ENCODE measurements at regions not wholly inside any gene's neighbourhood (a gene's known extent, or its start where the extent isn't known, plus 50 kb on each side); places are given as distances from the start of the nearest gene placed in this dataset.
A peak's percentile ranks its signal among the peaks of the same experiment; 100 is the strongest.
"Not testable (repeated sequence)": the region's sequence is repeated elsewhere in the genome, so short reads cannot be mapped to it uniquely, and the experiment has no call there.

DNA sequence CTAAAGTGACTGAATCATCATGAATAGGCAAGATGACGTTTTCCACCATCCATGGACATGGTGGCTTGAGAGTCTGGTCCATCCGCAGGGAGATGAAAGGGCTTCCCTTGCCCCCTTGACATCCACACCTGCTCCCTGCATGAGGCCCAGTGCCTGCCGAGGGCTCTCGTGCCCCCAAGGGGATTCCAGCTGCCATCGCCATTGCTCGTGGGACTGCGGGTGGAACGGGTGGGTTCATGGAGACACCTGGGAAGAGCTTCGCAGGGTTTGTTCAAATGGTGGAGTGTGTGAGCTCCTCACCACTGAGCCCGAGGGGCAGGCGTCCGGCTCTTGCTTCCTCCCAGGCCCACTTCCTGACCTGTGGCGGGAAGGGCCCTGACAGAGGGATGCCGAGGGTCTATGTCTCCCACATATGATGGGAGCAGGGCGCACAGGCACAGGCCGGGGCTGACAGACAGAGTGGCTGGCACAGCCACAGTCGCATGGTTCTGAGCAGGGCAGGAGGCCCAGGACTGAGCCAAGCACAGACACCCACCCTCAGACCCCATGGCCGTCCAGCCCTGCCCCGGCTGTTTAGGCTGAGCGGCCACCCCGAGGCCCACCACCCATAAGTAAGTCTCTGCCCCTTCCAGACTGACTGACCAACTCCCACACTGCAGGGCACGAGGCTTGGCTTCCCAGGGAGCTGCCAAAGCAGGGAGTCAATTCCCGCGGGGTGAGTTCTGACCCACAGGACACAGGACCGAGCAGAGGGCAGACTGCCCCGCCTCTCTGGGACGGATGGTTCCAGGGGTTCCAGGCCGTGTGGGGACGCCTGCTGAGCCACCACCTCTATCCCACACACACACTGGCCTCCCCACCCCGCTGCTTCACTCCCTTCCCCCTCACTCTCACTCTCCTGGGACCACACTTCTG, 70.0 kb upstream of the PPP1R26 start:
- DNase-seq (ENCODE audit: low read depth), result no peak

- DNase-seq (ENCODE audit: low read depth), result no peak
Measured at GRCh38 chr9:135410421-135410820, 69.2 kb upstream of the PPP1R26 start.

DNA sequence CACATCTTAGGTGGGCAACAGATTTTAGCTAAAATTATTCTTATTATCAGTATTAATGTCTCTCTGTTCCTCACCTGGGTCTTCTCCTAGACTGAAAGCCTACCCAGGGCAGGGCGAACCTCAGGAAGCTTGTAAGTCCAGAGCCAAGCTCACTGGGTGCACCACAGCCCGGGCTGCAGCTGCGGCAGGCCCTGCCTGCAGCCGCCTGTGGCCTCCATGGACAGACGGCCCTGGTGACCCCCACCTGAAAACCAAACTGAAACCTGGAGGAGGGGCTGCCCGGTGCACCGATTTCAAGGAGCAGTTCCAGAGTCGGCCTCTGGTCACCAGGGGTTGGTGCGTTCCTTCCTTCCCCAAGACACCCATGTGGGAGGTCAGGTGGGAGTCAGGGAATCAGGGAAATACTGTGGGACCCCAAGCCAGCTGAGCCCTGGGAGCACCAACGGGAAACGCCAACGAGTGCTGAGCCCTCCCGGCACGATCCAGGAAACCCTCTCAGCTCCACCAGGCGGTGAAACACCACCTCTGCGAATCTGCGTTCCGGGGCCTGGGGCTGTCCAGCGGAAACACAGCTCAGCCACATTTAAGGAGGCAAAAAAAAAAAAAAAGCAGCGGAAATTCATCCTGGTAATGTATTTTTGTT, 68.6 kb upstream of the PPP1R26 start:
- no peak for DNase-seq (ENCODE audit: low read depth)

- not testable (repeated sequence) for DNase-seq (ENCODE audit: low read depth)
Measured at GRCh38 chr9:135411605-135412004, 68.0 kb upstream of the PPP1R26 start.

- DNase-seq (ENCODE audit: low read depth), result peak; percentile 23
Measured at GRCh38 chr9:135412315-135413085, 67.1 kb upstream of the PPP1R26 start.

- DNase-seq (ENCODE audit: low read depth), result no peak
Measured at GRCh38 chr9:135413086-135413375, 66.6 kb upstream of the PPP1R26 start.

GRCh38 chr9:135413461-135413860, 66.1 kb upstream of the PPP1R26 start:
- DNase-seq (ENCODE audit: low read depth), result no peak

- no peak for DNase-seq (ENCODE audit: low read depth)
Measured at GRCh38 chr9:135414293-135414692, 65.3 kb upstream of the PPP1R26 start.

DNA sequence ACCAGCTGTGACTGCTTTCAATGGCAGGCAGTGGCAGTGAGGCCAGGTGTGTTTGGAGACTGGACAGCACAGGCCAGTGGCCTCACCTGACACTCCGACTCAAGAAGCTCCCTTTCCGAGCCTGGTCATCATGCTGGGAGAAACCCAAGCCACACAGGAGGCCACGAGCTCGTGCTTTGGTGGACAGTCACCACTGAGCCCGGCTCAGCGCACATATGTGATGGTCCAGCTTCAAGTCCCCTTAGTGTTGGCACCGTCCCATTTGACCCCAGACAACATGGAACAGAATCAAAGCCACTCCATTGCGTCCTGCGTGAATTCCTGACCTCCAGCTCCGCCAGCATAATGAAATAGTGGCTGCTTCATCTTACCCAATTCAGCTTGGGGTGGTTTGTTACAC, 64.0 kb upstream of the PPP1R26 start:
- DNase-seq (ENCODE audit: low read depth), result no peak

DNA sequence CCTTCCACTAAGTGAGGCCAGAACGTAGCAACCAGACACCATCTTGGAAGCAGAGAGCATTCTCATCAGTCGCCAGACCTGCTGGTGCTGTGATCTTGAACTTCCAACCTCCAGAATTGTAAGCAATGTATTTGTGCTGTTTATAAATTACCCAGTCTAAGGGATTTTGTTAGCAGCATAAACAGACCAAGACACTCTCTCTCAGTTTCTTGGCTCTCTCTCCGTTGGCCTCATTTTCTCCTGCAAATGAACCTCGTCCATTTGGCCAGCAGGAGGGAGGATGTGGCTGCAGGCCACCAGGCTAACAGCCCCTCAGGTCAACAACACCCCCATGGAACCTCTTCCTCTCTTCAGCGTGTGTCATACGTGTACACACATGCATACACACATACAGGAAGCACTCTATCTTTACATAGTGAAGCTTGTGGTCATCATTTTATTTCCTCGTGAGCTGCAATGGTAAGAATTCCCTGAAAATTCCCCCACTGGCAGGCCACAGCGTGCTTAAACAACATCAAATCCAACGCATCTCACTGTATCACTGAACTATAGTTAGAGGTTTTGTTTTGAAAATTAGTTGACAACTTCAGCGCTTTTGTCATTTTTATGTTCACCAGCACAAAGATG, 62.8 kb upstream of the PPP1R26 start:
- DNase-seq (ENCODE audit: low read depth), result no peak

- no peak for DNase-seq (ENCODE audit: low read depth)
Measured at GRCh38 chr9:135418161-135418560, 61.4 kb upstream of the PPP1R26 start.

GRCh38 chr9:135419106-135419505, 60.5 kb upstream of the PPP1R26 start:
- DNase-seq (ENCODE audit: low read depth), result no peak

DNA sequence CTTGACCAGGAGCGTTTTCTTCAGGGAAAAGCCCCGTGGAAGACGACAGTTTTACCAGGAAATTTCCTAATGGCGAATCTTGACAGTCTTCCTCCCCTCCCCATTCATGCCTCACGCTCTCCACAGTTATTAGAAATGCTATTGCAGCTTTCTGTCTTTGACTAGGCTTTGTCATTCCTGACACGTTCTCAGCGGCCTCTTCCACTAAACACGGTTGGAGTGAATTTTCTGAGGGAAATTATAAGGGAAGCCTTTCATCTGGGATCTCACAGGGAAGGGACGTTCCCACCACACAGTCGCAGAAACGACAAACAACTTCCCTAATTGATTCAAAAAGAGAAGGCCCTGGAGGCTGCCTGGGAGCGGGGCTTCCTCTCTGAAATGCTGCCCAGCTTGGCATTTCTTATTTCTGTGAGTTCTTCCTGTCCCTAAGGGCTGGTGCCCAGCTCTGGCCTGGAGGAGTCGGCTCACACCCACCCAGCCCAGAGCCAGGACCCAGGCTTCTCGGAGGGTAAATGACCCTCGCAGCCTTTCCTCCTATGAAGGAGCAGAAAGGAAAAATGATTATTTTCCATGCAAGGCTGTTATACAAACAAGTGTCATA, 57.1 kb upstream of the PPP1R26 start:
- DNase-seq (ENCODE audit: low read depth), result no peak

DNA sequence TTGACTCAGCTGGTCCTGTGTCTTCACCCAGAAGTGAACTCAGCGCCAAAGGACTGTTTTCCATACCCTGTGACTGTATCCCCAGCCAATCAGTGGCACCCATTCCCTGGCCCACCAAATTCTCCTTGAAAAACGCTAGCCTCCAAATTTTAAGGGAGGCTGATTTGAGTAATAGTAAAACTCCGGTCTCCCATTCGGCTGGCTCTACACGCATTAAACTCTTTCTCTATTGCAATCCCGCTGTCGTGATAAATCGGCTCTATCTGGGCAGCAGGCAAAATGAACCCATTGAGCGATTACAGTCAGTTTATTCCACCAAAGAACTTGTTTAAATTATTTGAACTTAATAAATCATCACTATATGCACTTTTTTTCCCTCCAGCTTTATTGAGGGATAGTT, 55.9 kb upstream of the PPP1R26 start:
- DNase-seq (ENCODE audit: low read depth), result no peak

All from HS-5 (cell line).